ENCODE measurements at regions not wholly inside any gene's neighbourhood (a gene's known extent, or its start where the extent isn't known, plus 50 kb on each side); places are given as distances from the start of the nearest gene placed in this dataset.

GRCh38 chr12:90301095-90301494 lies 592.5 kb upstream of the ATP2B1 start:
- DNase-seq = no peak

GRCh38 chr12:90299666-90300065 lies 591.0 kb upstream of the ATP2B1 start:
- DNase-seq = no peak

GRCh38 chr12:90299121-90299520 lies 590.5 kb upstream of the ATP2B1 start:
- no peak for DNase-seq

- DNase-seq = no peak
Observed at GRCh38 chr12:90298289-90298948, 589.8 kb upstream of the ATP2B1 start.

- DNase-seq = no peak
Observed at GRCh38 chr12:90295858-90296257, 587.2 kb upstream of the ATP2B1 start.

GRCh38 chr12:90292183-90292582 lies 583.5 kb upstream of the ATP2B1 start:
- DNase-seq = no peak

- no peak for DNase-seq
Observed at GRCh38 chr12:90290980-90291975, 582.6 kb upstream of the ATP2B1 start.

- no peak for DNase-seq
Observed at GRCh38 chr12:90287585-90287984, 578.9 kb upstream of the ATP2B1 start.

- DNase-seq = no peak
Observed at GRCh38 chr12:90281154-90281868, 572.7 kb upstream of the ATP2B1 start.

- DNase-seq = no peak
Observed at GRCh38 chr12:90280564-90281058, 572.0 kb upstream of the ATP2B1 start.

- DNase-seq = no peak
Observed at GRCh38 chr12:90280033-90280432, 571.4 kb upstream of the ATP2B1 start.

- no peak for DNase-seq
Observed at GRCh38 chr12:90275088-90275487, 566.5 kb upstream of the ATP2B1 start.

- no peak for DNase-seq
Observed at GRCh38 chr12:90274407-90274806, 565.8 kb upstream of the ATP2B1 start.

- DNase-seq = no peak
Observed at GRCh38 chr12:90268574-90268973, 559.9 kb upstream of the ATP2B1 start.

- DNase-seq = no peak
Observed at GRCh38 chr12:90262251-90262650, 553.6 kb upstream of the ATP2B1 start.

GRCh38 chr12:90261283-90261682 lies 552.6 kb upstream of the ATP2B1 start:
- no peak for DNase-seq

GRCh38 chr12:90260136-90260535 lies 551.5 kb upstream of the ATP2B1 start:
- no peak for DNase-seq

- DNase-seq = no peak
Observed at GRCh38 chr12:90257927-90258624, 549.4 kb upstream of the ATP2B1 start.

GRCh38 chr12:90254796-90255195 lies 546.2 kb upstream of the ATP2B1 start:
- no peak for DNase-seq

- peak; percentile 74 for DNase-seq
Observed at GRCh38 chr12:90253674-90254181, 545.1 kb upstream of the ATP2B1 start.

GRCh38 chr12:90253136-90253535 lies 544.5 kb upstream of the ATP2B1 start:
- no peak for DNase-seq

GRCh38 chr12:90250766-90251165 lies 542.1 kb upstream of the ATP2B1 start:
- DNase-seq = peak; percentile 42
